Stomach (tissue), 8 donors: ENCODE measurements at regions not wholly inside any gene's neighbourhood (a gene's known extent, or its start where the extent isn't known, plus 50 kb on each side); places are given as distances from the start of the nearest gene placed in this dataset.

Experiments used
- DNase-seq, 2 donors: peaks; one replicate each; pipeline versions ENCODE4 v3.0.0 to v3.0.0-alpha.2; 2013 to 2019
- H3K27ac ChIP-seq, 5 donors: fragments of 200-600 bp in 4 of 5; sonication (generic) in 4 of 5; one replicate each; pipeline ENCODE4 v1.5.1; 2013 to 2019; ENCODE audit warnings: mild to moderate bottlenecking in 1 of 5, moderate library complexity in 1 of 5
- H3K27me3 ChIP-seq, 3 donors: fragments of 200-600 bp; sonication (generic); one replicate each; pipeline ENCODE4 v1.5.1; 2017 to 2019; ENCODE audit warnings: mixed run types in 1 of 3
- H3K36me3 ChIP-seq, 4 donors: fragments of 200-600 bp; sonication (generic); 1 replicate in 3 of 4; 2 replicates in 1 of 4; pipeline ENCODE4 v1.5.1; 2016 to 2019
- H3K4me1 ChIP-seq, 4 donors: fragments of 200-600 bp; sonication (generic); one replicate each; pipeline ENCODE4 v1.5.1; 2016 to 2019
- H3K4me3 ChIP-seq, 4 donors: fragments of 200-600 bp; sonication (generic) in 3 of 4; one replicate each; pipeline ENCODE4 v1.5.1; 2016 to 2019; ENCODE audit warnings: mild to moderate bottlenecking in 1 of 4
- H3K9me3 ChIP-seq, 4 donors: fragments of 200-600 bp; sonication (generic); one replicate each; pipeline ENCODE4 v1.5.1; 2016 to 2019
- EP300 ChIP-seq: sonication (generic); formaldehyde crosslinking; IDR thresholded peaks from one replicate; pipeline ENCODE4 v1.6.1; 2017; ENCODE audit warnings: antibody characterized with exemption
- POLR2A ChIP-seq, 4 donors: fragments of 450-650 bp; IDR thresholded peaks; one replicate each; pipeline ENCODE4 v1.6.1; 2016; ENCODE audit warnings: antibody characterized with exemption in 4 of 4, control low read depth in 2 of 4, mild to moderate bottlenecking in 1 of 4, moderate library complexity in 1 of 4
- POLR2AphosphoS5 ChIP-seq, 3 donors: sonication (generic); formaldehyde crosslinking; IDR thresholded peaks; one replicate each; pipeline ENCODE4 v1.6.1; 2016; ENCODE audit warnings: antibody characterized with exemption in 3 of 3
- WGBS, 5 donors: extraction: QIAGEN DNeasy Blood & Tissue Kit in 3 of 5; methylation state at CpG; one replicate each; pipeline versions ENCODE4 v1.1.5 to v1.1.7; 2013 to 2018; 5-methylcytosine and 5-hydroxymethylcytosine counted together
- intact Hi-C: fragments of 100-400 bp; cut with DNase I; formaldehyde crosslinking; loops from one replicate; pipeline ENCODE4 v1.15.1; 2023; ENCODE audit warnings: low total_unique reads
- TF ChIP-seq, protein P1 (sequence below), 7 experiments: fragments of 450-650 bp in 4 of 7; fragments of 200-600 bp in 3 of 7; sonication (generic) in 3 of 7; IDR thresholded peaks; one replicate each; pipeline ENCODE4 v1.5.1; 2016 to 2019; ENCODE audit warnings: antibody characterized with exemption in 7 of 7, control low read depth in 2 of 7, mild to moderate bottlenecking in 1 of 7
- donor health status: healthy with polysubstance abuse.
- donor health status: Bipolar disorder and iron deficiency.
- donor health status: healthy.

DNA sequence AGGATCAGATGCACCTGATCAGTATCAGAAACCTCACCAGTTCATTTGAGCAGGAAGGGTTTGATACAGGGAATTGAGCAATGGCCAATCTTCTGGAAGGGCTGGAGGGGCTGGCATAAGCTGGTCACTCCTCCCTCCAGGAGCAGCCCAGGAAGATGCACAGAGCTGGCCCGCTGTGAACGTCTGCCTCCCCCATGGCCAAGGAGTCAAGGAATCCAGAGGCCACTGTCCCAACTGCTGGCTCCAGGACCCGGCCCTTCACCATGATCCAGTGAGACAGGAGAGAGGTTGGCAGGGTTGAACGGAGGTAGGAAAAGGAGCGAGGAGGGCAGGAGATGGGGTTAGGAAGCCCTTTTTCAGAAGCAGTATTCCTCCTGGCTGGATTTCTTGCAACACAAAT is 113.9 kb upstream of the CST7 start:
- no peak overlapping the region for H3K27ac ChIP-seq
- H3K36me3 ChIP-seq, result no peaks in the 10 kb centered on the region
- no peaks in the 10 kb centered on the region for H3K4me1 ChIP-seq
- no peak for DNase-seq
- H3K9me3 ChIP-seq, result peaks cover 0 to 6% (median 5%) of the 10 kb centered on the region in 4 donors
- no peak overlapping the region for H3K4me3 ChIP-seq
- 63 to 83% (median 80%) methylated on average over 3 to 5 of the region's 5 CpGs for WGBS, 5 donors
- TF ChIP-seq, protein P1, sequence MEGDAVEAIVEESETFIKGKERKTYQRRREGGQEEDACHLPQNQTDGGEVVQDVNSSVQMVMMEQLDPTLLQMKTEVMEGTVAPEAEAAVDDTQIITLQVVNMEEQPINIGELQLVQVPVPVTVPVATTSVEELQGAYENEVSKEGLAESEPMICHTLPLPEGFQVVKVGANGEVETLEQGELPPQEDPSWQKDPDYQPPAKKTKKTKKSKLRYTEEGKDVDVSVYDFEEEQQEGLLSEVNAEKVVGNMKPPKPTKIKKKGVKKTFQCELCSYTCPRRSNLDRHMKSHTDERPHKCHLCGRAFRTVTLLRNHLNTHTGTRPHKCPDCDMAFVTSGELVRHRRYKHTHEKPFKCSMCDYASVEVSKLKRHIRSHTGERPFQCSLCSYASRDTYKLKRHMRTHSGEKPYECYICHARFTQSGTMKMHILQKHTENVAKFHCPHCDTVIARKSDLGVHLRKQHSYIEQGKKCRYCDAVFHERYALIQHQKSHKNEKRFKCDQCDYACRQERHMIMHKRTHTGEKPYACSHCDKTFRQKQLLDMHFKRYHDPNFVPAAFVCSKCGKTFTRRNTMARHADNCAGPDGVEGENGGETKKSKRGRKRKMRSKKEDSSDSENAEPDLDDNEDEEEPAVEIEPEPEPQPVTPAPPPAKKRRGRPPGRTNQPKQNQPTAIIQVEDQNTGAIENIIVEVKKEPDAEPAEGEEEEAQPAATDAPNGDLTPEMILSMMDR (IDR thresholded peaks at IDR 0.05), result no peak
- no peak for TF ChIP-seq POLR2A (IDR thresholded peaks at IDR 0.05)
- no peak for TF ChIP-seq EP300
- TF ChIP-seq POLR2AphosphoS5 (IDR thresholded peaks at IDR 0.05), result no peak
- peaks cover 0 to 4% (median 0%) of the 10 kb centered on the region in 3 donors for H3K27me3 ChIP-seq
- intact Hi-C loops, result no loop called here

DNA sequence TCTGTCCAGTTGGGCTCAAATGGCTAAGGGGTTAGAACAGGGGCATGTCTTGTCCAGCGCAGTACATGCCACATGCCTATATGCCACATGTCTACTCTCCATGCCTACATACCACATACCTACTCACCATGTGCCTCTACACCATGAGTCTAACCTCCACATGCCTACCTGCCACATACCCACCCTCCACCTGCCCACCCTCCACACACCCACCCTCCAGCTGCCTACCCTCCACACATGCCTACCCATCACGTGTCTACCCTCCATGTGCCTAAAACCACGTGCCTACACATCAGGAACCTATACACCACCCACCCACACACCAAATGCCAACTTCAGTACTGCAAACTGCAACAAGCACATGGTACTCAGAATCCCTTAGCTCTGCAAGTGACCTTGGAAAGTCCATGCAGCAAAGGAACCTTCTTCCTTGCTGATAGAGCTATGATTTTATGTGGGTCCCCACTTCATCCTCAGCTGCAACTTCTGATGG is 113.0 kb upstream of the CST7 start:
- TF ChIP-seq, protein P1 (IDR thresholded peaks at IDR 0.05), result no peak
- TF ChIP-seq POLR2AphosphoS5 (IDR thresholded peaks at IDR 0.05), result no peak
- TF ChIP-seq POLR2A (IDR thresholded peaks at IDR 0.05), result no peak
- TF ChIP-seq EP300, result no peak
- H3K27ac ChIP-seq, result no peak overlapping the region
- 74 to 85% (median 82%) methylated on average over 3 of the region's 3 CpGs for WGBS, 5 donors
- no peak for DNase-seq
- H3K27me3 ChIP-seq, result peaks cover 0 to 4% (median 0%) of the 10 kb centered on the region in 3 donors
- no peak overlapping the region for H3K4me3 ChIP-seq
- H3K36me3 ChIP-seq, result no peaks in the 10 kb centered on the region
- H3K9me3 ChIP-seq, result peaks cover 0 to 2% (median 2%) of the 10 kb centered on the region in 4 donors
- intact Hi-C loops, result no loop called here
- H3K4me1 ChIP-seq, result no peaks in the 10 kb centered on the region

DNA sequence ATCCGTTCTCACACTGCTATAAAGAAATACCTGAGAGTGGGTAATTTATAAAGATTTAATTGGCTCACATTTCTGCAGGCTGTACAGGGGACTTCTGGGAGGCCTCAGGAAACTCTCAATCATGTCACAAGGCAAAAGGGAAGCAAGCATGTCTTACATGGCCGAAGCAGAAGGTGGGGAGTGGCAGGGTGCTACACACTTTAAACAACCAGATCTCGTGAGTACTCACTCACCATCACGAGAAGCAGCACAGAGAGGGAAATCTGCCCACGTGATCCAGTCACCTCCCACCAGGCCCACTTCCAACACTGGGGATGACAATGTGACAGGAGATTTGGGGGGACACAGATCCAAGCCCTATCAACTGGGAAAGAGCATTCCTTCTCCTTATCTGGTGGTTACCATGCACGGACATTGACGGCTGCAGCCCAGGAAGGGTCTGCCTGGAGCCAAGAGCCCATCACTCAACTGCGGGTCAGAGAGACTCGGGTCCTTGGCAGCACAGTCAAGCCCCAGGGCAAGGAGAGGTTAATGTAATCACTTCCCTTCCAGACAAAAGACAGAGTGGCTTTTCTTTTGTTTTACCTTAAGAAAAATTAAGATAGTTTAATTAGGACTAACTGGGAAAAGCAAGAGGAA is 112.3 kb upstream of the CST7 start:
- H3K36me3 ChIP-seq, result no peaks in the 10 kb centered on the region
- no peaks in the 10 kb centered on the region for H3K4me1 ChIP-seq
- intact Hi-C loops, result no loop called here
- 52 to 58% (median 57%) methylated on average over 9 of the region's 9 CpGs for WGBS, 5 donors
- no peak for TF ChIP-seq EP300
- TF ChIP-seq, protein P1 (IDR thresholded peaks at IDR 0.05), result no peak
- no peak for TF ChIP-seq POLR2AphosphoS5 (IDR thresholded peaks at IDR 0.05)
- TF ChIP-seq POLR2A (IDR thresholded peaks at IDR 0.05), result no peak
- H3K9me3 ChIP-seq, result no peaks in the 10 kb centered on the region
- H3K4me3 ChIP-seq, result no peak overlapping the region
- DNase-seq, result no peak
- peaks cover 0 to 4% (median 0%) of the 10 kb centered on the region in 3 donors for H3K27me3 ChIP-seq
- H3K27ac ChIP-seq, result no peak overlapping the region

DNA sequence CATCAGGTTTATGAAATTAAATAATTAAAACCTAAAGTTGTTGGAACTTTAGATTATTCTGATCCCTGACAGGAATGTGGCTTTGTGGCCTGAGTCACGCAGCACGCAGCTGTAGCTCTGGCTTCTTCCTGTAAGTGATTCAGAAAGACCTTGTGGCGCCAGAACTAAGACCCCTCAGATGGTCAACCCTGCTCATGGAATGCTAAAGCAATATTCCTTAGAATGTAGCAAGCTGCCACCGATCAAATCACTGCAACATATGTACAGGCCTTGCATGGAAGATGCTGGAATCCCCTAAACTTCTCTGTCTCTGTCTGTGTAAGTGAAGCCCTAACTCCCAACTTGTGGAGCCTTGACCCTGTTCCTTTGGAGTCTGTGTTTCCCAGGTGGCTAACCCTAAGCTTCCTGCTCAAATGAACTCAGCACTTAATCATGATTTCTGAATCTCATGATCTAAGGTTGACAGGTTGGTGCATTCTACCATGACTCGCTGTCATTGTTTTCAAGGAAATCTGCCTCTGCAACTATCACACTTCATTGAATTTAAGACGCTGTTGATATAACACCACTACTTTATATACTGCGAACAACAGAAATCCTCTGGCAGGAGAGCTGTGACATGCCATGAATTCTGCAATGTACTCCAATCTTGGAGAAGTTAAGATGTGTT is 111.2 kb upstream of the CST7 start:
- Histone ChIP-seq H3K4me1 (no peaks in the 10 kb centered on the region), H3K27me3 (peaks cover 0 to 4% (median 0%) of the 10 kb centered on the region in 3 donors), H3K9me3 (no peaks in the 10 kb centered on the region), H3K4me3 (no peak overlapping the region), H3K27ac (no peak overlapping the region), H3K36me3 (no peaks in the 10 kb centered on the region)
- no peak for DNase-seq
- intact Hi-C loops, result no loop called here
- 82 to 89% (median 88%) methylated on average over 7 of the region's 7 CpGs for WGBS, 5 donors
- TF ChIP-seq POLR2A (IDR thresholded peaks at IDR 0.05) (no peak), EP300 (no peak), POLR2AphosphoS5 (IDR thresholded peaks at IDR 0.05) (no peak)
- TF ChIP-seq, protein P1 (IDR thresholded peaks at IDR 0.05), result no peak
